Astrocyte (in vitro differentiated cells and primary cell): ENCODE measurements at regions not wholly inside any gene's neighbourhood (a gene's known extent, or its start where the extent isn't known, plus 50 kb on each side); places are given as distances from the start of the nearest gene placed in this dataset.

Source experiments
- DNase-seq: peaks from one replicate; pipeline ENCODE4 v3.0.0-alpha.2; 2010; ENCODE audit warnings: low read depth
- FAIRE-seq: peaks from 2 replicates; lab custom pipeline; 2011; peaks lifted over from hg19 to GRCh38; lab: Jason Lieb, UNC
- H2AFZ ChIP-seq: 2 replicates; pipeline ENCODE4 v1.6.0; 2012; ENCODE audit warnings: low read depth, low read length, inconsistent platforms
- H3K27ac ChIP-seq: 2 replicates; pipeline ENCODE4 v1.5.1; 2011; ENCODE audit warnings: low read depth, low read length, inconsistent platforms
- H3K27me3 ChIP-seq: 2 replicates; pipeline ENCODE4 v1.6.0; 2011; ENCODE audit warnings: low read length, inconsistent platforms; ENCODE audit not compliant: insufficient read depth
- H3K36me3 ChIP-seq: 2 replicates; pipeline ENCODE4 v1.5.1; 2011; ENCODE audit warnings: low read length, inconsistent platforms; ENCODE audit not compliant: insufficient read depth
- H3K4me1 ChIP-seq: 2 replicates; pipeline ENCODE4 v1.5.1; 2011; ENCODE audit warnings: low read length, inconsistent platforms; ENCODE audit not compliant: insufficient read depth
- H3K4me2 ChIP-seq: 2 replicates; pipeline ENCODE4 v1.6.0; 2012; ENCODE audit warnings: low read length, inconsistent platforms
- H3K4me3 ChIP-seq: 2 replicates; pipeline ENCODE4 v1.5.1; 2011; ENCODE audit warnings: low read depth, mild to moderate bottlenecking, low read length, inconsistent platforms; ENCODE audit not compliant: insufficient read depth
- H3K79me2 ChIP-seq: 2 replicates; pipeline ENCODE4 v1.6.0; 2012; ENCODE audit warnings: mild to moderate bottlenecking, low read length, inconsistent platforms; ENCODE audit not compliant: insufficient read depth
- H3K9ac ChIP-seq: 2 replicates; pipeline ENCODE4 v1.6.0; 2012; ENCODE audit warnings: mild to moderate bottlenecking, low read length, inconsistent platforms
- H3K9me3 ChIP-seq: 2 replicates; pipeline ENCODE4 v1.5.1; 2012; ENCODE audit warnings: low read depth, mild to moderate bottlenecking, low read length, inconsistent platforms; ENCODE audit not compliant: insufficient read depth
- H4K20me1 ChIP-seq: 2 replicates; pipeline ENCODE4 v1.6.0; 2012; ENCODE audit warnings: low read length, inconsistent platforms; ENCODE audit not compliant: insufficient read depth
- H3K27ac Mint-ChIP-seq: one replicate; pipeline ENCODE4 v1.8.0; 2021; ENCODE audit warnings: mild to moderate bottlenecking, mixed read lengths; ENCODE audit not compliant: unreplicated experiment
- H3K27me3 Mint-ChIP-seq: one replicate; pipeline ENCODE4 v1.8.0; 2021; ENCODE audit warnings: low read depth, mixed read lengths; ENCODE audit not compliant: unreplicated experiment
- H3K36me3 Mint-ChIP-seq: one replicate; pipeline ENCODE4 v1.8.0; 2021; ENCODE audit warnings: low read depth, mixed read lengths; ENCODE audit not compliant: unreplicated experiment
- H3K4me1 Mint-ChIP-seq: one replicate; pipeline ENCODE4 v1.8.0; 2021; ENCODE audit warnings: low read depth, mixed read lengths; ENCODE audit not compliant: unreplicated experiment
- H3K4me3 Mint-ChIP-seq: one replicate; pipeline ENCODE4 v1.8.0; 2021; ENCODE audit warnings: mild to moderate bottlenecking, moderate library complexity, mixed read lengths; ENCODE audit not compliant: unreplicated experiment
- H3K9me3 Mint-ChIP-seq: one replicate; pipeline ENCODE4 v1.8.0; 2021; ENCODE audit warnings: mild to moderate bottlenecking, mixed read lengths; ENCODE audit not compliant: unreplicated experiment
- CTCF ChIP-seq: IDR thresholded peaks from 2 replicates; pipeline ENCODE4 v1.5.1; 2011; ENCODE audit warnings: low read depth, mild to moderate bottlenecking, inconsistent platforms, low read length, moderate library complexity; ENCODE audit not compliant: insufficient read depth
- EZH2 ChIP-seq: IDR thresholded peaks from 2 replicates; pipeline ENCODE4 v1.6.1; 2012; ENCODE audit warnings: mild to moderate bottlenecking, low read length, inconsistent platforms; ENCODE audit not compliant: insufficient read depth

- FAIRE-seq (no peak), DNase-seq (no peak)
- Mint-ChIP-seq H3K36me3 (peaks cover 2% of the 10 kb centered on the region), H3K4me1 (peaks cover 41% of the 10 kb centered on the region), H3K27me3 (no peaks in the 10 kb centered on the region), H3K27ac (no peak overlapping the region), H3K9me3 (no peaks in the 10 kb centered on the region), H3K4me3 (no peak overlapping the region)
- Histone ChIP-seq H3K27ac (no peak overlapping the region), H3K4me1 (peaks cover 34% of the 10 kb centered on the region), H3K4me3 (no peak overlapping the region), H3K79me2 (no peaks in the 10 kb centered on the region), H3K4me2 (no peak overlapping the region), H3K36me3 (no peaks in the 10 kb centered on the region), H3K27me3 (no peaks in the 10 kb centered on the region), H3K9ac (no peak overlapping the region), H4K20me1 (no peaks in the 10 kb centered on the region), H2AFZ (no peak overlapping the region), H3K9me3 (no peaks in the 10 kb centered on the region)
- no peak for TF ChIP-seq CTCF
- no peak for TF ChIP-seq EZH2
These were observed 99.8 kb upstream of the ADGRL2 start for GRCh38 chr1:81700728-81701470.

- Histone ChIP-seq H3K4me3 (no peak overlapping the region), H3K27me3 (no peaks in the 10 kb centered on the region), H3K27ac (peak overlapping the region; percentile 54), H3K4me1 (peaks cover 31% of the 10 kb centered on the region), H3K79me2 (no peaks in the 10 kb centered on the region), H2AFZ (peak overlapping the region; percentile 3), H3K9me3 (no peaks in the 10 kb centered on the region), H3K36me3 (no peaks in the 10 kb centered on the region), H4K20me1 (no peaks in the 10 kb centered on the region), H3K9ac (no peak overlapping the region), H3K4me2 (peak overlapping the region; percentile 42)
- Mint-ChIP-seq H3K36me3 (peaks cover 2% of the 10 kb centered on the region), H3K27ac (peak overlapping the region; percentile 91), H3K9me3 (no peaks in the 10 kb centered on the region), H3K27me3 (no peaks in the 10 kb centered on the region), H3K4me3 (no peak overlapping the region), H3K4me1 (peaks cover 37% of the 10 kb centered on the region)
- FAIRE-seq (peak; percentile 45), DNase-seq (peak; percentile 94)
- no peak for TF ChIP-seq CTCF
These were observed 101.5 kb upstream of the ADGRL2 start for GRCh38 chr1:81699234-81699633.

GRCh38 chr1:81695741-81696140 is 105.0 kb upstream of the ADGRL2 start:
- Histone ChIP-seq H3K4me1 (peaks cover 10% of the 10 kb centered on the region), H4K20me1 (no peaks in the 10 kb centered on the region), H3K9me3 (no peaks in the 10 kb centered on the region), H3K4me3 (no peak overlapping the region), H3K36me3 (no peaks in the 10 kb centered on the region), H3K27me3 (no peaks in the 10 kb centered on the region), H3K79me2 (no peaks in the 10 kb centered on the region), H3K9ac (no peak overlapping the region), H3K4me2 (no peak overlapping the region), H3K27ac (no peak overlapping the region), H2AFZ (no peak overlapping the region)
- Mint-ChIP-seq H3K27ac (peak overlapping the region; percentile 13), H3K9me3 (no peaks in the 10 kb centered on the region), H3K4me1 (peaks cover 19% of the 10 kb centered on the region), H3K27me3 (no peaks in the 10 kb centered on the region), H3K36me3 (peaks cover 2% of the 10 kb centered on the region), H3K4me3 (no peak overlapping the region)
- DNase-seq (peak; percentile 92), FAIRE-seq (peak; percentile 52)
- TF ChIP-seq EZH2 = no peak
